Astrocyte (in vitro differentiated cells and primary cell): ENCODE measurements at regions not wholly inside any gene's neighbourhood (a gene's known extent, or its start where the extent isn't known, plus 50 kb on each side); places are given as distances from the start of the nearest gene placed in this dataset.

Experiments used
- CTCF ChIP-seq: IDR thresholded peaks from 2 replicates; pipeline ENCODE4 v1.5.1; 2011; ENCODE audit warnings: low read depth, mild to moderate bottlenecking, inconsistent platforms, low read length, moderate library complexity; ENCODE audit not compliant: insufficient read depth
- EZH2 ChIP-seq: IDR thresholded peaks from 2 replicates; pipeline ENCODE4 v1.6.1; 2012; ENCODE audit warnings: mild to moderate bottlenecking, low read length, inconsistent platforms; ENCODE audit not compliant: insufficient read depth

- TF ChIP-seq EZH2 (no peak), CTCF (no peak)
Measured at GRCh38 chr12:59030415-59030814, 110.1 kb upstream of the LRIG3 start.
